Fibroblast of upper back skin (primary cell): ENCODE measurements at regions not wholly inside any gene's neighbourhood (a gene's known extent, or its start where the extent isn't known, plus 50 kb on each side); places are given as distances from the start of the nearest gene placed in this dataset.

ENCODE experiments used
- DNase-seq: peaks from one replicate; pipeline ENCODE4 v3.0.0-alpha.2; 2013

DNA sequence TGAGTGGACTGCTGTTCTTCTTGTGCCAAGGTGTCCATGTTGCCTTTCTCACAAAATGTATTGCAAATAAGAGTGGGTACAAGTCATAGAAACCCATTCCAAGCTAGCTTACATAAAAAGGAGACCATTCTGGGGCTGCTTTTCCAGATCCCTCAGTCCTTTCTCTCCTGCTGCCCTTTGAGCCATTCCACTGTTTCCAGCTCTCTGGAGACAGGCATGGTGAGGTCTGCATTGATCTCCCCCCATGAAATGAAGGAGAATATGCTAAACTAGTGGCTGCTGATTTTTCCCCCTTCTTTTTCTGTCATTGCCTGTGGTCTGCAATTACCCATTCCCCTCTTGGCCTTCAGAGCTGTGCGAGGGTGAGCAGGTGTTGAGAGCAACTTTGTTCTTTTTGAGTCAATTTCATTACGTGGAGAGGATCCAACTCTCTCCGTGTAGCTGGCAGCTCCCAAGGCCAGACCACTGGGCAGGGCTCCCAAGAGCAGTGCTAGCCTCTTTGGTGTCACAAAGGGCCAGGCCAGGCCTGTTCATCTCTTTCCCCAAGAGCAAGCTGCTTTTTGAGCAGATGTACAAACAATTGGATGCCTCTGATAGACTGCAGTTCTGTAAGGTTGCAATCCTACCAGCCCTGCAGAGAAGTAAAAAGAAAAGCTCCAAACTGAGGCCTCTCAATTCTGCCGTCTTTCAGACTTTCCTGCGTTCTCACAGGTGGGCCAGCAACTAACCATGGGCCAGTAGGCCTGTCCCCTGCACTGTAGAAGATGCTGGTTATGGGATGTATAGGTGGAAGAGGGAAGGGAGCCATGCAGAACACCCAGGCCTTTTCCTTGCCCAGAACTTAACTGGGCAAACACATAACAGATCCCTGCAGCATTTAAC lies 96.1 kb upstream of the ARMC2 start:
- DNase-seq = no peak

GRCh38 chr6:108752733-108753590 lies 95.3 kb upstream of the ARMC2 start:
- DNase-seq = no peak

GRCh38 chr6:108755257-108756240 lies 92.7 kb upstream of the ARMC2 start:
- DNase-seq = peak; percentile 28

GRCh38 chr6:108757357-108757756 lies 90.9 kb upstream of the ARMC2 start:
- DNase-seq = no peak

DNA sequence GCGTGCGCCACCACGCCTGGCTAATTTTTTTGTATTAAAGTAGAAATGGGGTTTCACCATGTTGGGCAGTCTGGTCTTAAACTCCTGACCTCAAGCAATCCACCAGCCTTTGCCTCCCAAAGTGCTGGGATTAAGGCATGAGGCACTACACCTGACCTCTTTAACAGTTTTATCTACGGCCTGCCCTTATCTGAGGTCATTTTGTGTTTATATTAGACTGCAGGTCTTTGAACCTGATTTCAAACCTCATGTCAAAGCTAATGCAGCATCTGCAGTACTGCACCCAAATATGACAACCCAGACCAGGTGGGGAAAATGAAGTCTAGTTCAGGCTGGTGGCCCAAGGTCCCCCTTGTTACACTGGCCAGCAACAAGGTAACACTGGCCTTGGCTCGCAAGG lies 89.3 kb upstream of the ARMC2 start:
- no peak for DNase-seq

DNA sequence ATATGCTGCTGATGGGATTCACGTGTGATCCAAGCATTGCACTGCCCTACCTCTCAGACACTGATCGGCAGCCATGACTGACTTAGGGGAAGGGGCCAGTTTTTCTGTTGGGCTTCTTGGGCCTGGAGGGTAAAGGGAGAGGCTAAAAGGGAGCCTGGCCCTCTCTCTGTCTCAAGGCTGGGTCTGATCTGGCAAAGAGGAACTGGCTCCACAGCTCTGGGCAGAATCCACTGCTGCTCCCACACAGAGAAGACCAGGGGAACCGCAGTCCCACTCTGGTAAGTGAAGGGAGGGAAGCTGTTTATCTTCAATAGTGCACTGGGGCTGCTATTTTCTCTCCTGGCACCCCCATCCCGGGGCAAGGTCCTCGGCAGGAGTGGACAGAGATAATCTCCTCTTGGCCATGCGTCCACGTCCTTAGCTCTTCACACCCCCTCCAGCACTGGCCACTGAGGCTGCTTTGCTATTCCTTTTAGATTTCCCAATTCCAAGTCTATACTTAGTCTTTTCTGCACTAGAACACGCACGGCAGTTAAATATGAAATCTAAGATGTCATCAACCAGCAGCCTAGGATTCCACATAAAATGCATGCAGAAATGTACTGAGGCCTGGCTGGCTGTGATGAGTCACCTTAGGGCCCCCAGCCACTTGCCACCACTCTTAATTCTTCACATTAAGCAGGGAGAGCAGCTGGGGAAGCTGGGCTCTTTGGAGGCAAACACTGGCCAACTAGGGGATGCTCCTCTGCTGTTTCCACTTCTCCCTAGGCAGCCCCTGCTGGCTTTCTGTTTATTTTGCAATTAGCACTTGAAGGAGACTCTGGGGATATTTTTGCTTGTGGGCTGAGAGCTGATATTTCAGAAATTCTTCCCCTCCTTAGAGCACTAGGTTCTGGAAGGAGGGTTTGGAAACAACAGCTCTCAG lies 87.8 kb upstream of the ARMC2 start:
- DNase-seq = peak; percentile 76

- DNase-seq = no peak
Observed at GRCh38 chr6:108762394-108762793, 85.8 kb upstream of the ARMC2 start.

DNA sequence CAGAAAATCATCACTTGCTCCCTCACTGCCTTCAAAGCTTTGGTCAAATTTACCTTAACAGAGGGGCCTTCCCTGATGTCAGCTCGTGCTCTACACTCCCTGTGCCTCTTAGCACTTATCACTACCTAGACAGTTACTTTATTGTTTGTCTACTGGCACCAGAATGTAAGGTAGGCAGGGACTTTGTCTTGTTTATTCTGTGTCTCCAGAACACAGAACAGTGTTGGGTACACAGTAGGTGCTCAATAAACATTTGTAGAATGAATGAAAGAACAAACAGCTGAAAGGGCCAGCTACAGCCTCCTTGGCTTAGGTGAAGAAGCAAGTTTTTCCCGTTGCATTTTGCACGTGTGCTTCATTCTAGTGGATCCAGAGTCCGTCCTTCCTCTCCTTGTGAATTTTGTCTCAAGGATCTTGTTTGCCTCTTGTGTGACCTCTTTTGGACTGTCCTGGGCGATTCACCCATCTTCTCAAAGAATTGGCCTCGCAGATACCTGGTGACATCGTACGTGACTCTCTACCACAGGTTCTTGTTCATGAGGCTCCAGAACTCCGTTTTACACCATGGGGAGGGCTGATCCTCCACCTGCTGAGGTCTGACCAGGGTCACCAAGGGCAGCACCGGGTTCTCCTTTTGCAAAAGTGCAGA lies 84.2 kb upstream of the ARMC2 start:
- DNase-seq = no peak

GRCh38 chr6:108764580-108764950 lies 83.7 kb upstream of the ARMC2 start:
- DNase-seq = no peak

GRCh38 chr6:108765495-108765894 lies 82.7 kb upstream of the ARMC2 start:
- no peak for DNase-seq

- no peak for DNase-seq
Observed at GRCh38 chr6:108766419-108766818, 81.8 kb upstream of the ARMC2 start.

DNA sequence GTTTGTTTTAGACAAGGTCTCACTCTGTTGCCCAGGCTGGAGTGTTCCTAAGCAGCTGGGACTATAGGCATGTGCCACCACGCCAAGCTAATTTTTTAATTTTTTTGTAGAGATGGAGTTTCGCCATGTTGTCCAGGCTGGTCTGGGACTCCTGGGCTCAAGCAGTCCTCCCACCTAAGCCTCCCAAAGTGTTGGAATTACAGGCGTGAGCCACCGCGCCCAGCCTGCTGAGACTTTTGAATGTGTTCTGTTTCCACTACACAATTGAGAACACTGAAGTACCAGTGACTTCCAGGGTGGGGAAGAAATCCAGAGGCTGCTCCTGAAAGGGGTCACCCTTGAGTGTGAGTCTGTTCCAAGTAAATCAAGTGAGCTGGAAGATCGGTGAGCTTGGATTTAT lies 81.3 kb upstream of the ARMC2 start:
- no peak for DNase-seq

DNA sequence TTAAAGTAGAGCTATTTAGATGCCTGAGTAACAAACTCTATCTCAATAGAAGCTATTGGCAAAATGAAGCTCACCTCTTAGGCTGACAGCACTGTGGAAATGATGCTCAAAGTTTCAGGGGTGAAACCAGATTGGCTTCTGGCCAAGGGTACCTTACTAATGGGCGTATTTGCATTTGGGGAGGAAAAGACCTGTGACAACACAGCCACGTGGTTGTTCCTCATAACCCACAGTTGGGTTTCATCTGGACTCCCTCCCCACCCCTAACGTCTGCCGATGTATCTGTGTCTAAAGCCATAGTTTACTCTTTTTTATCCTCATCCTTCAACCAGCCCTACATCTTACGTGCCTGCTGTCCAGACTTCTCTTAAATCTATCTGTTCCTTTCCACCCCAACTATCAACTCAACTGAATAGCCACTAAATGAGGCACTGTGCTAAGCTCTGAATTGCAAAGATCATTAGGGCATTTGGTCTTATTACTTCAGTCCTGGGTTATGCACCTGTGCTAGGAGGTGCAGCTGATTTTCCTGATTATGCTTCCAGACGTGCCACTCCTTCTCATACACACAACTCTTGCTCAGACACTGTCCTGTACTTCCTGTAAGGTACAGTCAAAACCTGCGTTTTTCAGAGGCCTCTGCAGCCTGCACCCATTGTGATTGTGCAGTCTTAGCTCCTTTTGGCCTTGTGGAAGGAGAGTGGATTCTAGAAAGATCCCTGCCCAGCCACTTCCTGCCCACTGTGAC lies 80.6 kb upstream of the ARMC2 start:
- no peak for DNase-seq

- no peak for DNase-seq
Observed at GRCh38 chr6:108768166-108768555, 80.1 kb upstream of the ARMC2 start.

- no peak for DNase-seq
Observed at GRCh38 chr6:108768792-108769524, 79.3 kb upstream of the ARMC2 start.

DNA sequence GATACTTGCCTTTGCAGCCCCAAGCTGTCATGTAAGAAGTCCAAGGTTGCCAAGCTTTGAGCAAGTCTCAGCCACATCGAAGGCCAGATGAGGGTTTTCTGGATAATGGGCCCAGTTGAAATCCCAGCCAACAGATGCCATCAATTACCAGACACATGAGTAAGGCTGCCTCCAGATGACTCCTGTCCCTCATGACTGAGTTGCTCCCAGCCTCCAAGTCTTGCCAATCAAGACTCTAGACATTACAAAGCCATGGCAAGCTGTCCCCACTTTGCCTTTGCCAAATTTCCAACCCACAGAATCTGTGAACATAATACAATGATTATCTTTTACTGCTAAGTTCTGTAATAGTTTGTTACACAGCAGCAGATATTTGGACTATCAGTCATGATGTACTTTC lies 76.8 kb upstream of the ARMC2 start:
- peak; percentile 38 for DNase-seq

GRCh38 chr6:108774555-108774954 lies 73.7 kb upstream of the ARMC2 start:
- no peak for DNase-seq

GRCh38 chr6:108777536-108777935 lies 70.7 kb upstream of the ARMC2 start:
- DNase-seq = peak; percentile 67

- DNase-seq = no peak
Observed at GRCh38 chr6:108778421-108779186, 69.6 kb upstream of the ARMC2 start.
